ENCODE measurements at regions not wholly inside any gene's neighbourhood (a gene's known extent, or its start where the extent isn't known, plus 50 kb on each side); places are given as distances from the start of the nearest gene placed in this dataset.

GRCh38 chr6:81331526-81331925, 421.0 kb downstream of the TENT5A start:
- no peak for TF ChIP-seq CTCF (IDR thresholded peaks at IDR 0.05; ENCODE audit: poor library complexity, severe bottlenecking)
- TF ChIP-seq SMC3 (conservative IDR thresholded peaks at IDR 0.05; ENCODE audit: poor library complexity) = no peak
